CD4-positive, alpha-beta T cell (primary cell): ENCODE measurements at regions not wholly inside any gene's neighbourhood (a gene's known extent, or its start where the extent isn't known, plus 50 kb on each side); places are given as distances from the start of the nearest gene placed in this dataset.

Experiments
- ATAC-seq: fragments of 200-7000 bp; cut with Tn5 transposase; one replicate; pipeline ENCODE4 v1.10.0; 2022; ENCODE audit warnings: mild to moderate bottlenecking; ENCODE audit not compliant: poor library complexity
- CTCF ChIA-PET: fragments of 350-600 bp; sonication (Branson Sonifier 250); formaldehyde crosslinking; loops from one replicate; lab custom pipeline; 2021; ENCODE audit warnings: antibody characterized with exemption, inconsistent platforms; lab: Charles Lee
- POLR2A ChIA-PET: fragments of 350-600 bp; sonication (Branson Sonifier 250); formaldehyde crosslinking; loops from one replicate; lab custom pipeline; 2021; ENCODE audit warnings: antibody characterized with exemption, inconsistent platforms; lab: Charles Lee
- DNase-seq, 14 experiments: peaks; one replicate each; pipeline ENCODE4 v3.0.0-alpha.2; 2013 to 2020; ENCODE audit warnings: mixed read lengths in 2 of 14
- H3K27ac ChIP-seq, 2 donors: one replicate each; pipeline versions ENCODE4 v1.5.1 to v1.7.0; 2013; ENCODE audit warnings: low read length in 2 of 2, low read depth in 1 of 2, mild to moderate bottlenecking in 1 of 2
- H3K27me3 ChIP-seq, 2 experiments: 1 replicate in 1 of 2; 2 replicates in 1 of 2; pipeline versions ENCODE4 v1.6.1 to v1.7.0; 2013; ENCODE audit warnings: low read length in 2 of 2, control low read depth in 1 of 2, mild to moderate bottlenecking in 1 of 2, moderate library complexity in 1 of 2; ENCODE audit not compliant: insufficient read depth in 2 of 2, control insufficient read depth in 1 of 2
- H3K36me3 ChIP-seq: one replicate; pipeline ENCODE4 v1.6.1; 2013; ENCODE audit warnings: low read length, control low read depth; ENCODE audit not compliant: insufficient read depth
- H3K4me1 ChIP-seq: one replicate; pipeline ENCODE4 v1.6.1; 2013; ENCODE audit warnings: low read length, control low read depth; ENCODE audit not compliant: insufficient read depth
- H3K4me3 ChIP-seq: one replicate; pipeline ENCODE4 v1.5.1; 2013; ENCODE audit warnings: mild to moderate bottlenecking, low read length, moderate library complexity
- H3K9me3 ChIP-seq, 2 experiments: 1 replicate in 1 of 2; 2 replicates in 1 of 2; pipeline versions ENCODE4 v1.6.1 to v1.7.0; 2013; ENCODE audit warnings: low read length in 2 of 2, mild to moderate bottlenecking in 2 of 2, control low read depth in 1 of 2, moderate library complexity in 1 of 2; ENCODE audit not compliant: control insufficient read depth in 1 of 2, insufficient read depth in 1 of 2
- H3K27ac Mint-ChIP-seq: one replicate; pipeline ENCODE4 v1.8.0; 2020; ENCODE audit warnings: mixed read lengths
- H3K27me3 Mint-ChIP-seq: one replicate; pipeline ENCODE4 v1.8.0; 2021; ENCODE audit warnings: mixed read lengths
- H3K36me3 Mint-ChIP-seq: one replicate; pipeline ENCODE4 v1.8.0; 2021; ENCODE audit warnings: low read depth, mixed read lengths
- H3K4me1 Mint-ChIP-seq: one replicate; pipeline ENCODE4 v1.8.0; 2021; ENCODE audit warnings: low read depth, mixed read lengths
- H3K4me3 Mint-ChIP-seq: one replicate; pipeline ENCODE4 v1.8.0; 2020; ENCODE audit warnings: mild to moderate bottlenecking, mixed read lengths
- H3K9me3 Mint-ChIP-seq: one replicate; pipeline ENCODE4 v1.8.0; 2020; ENCODE audit warnings: mixed read lengths
- intact Hi-C, 2 experiments: fragments of 100-400 bp; cut with DNase I in 1 of 2; cut with micrococcal nuclease in 1 of 2; formaldehyde crosslinking; loops; one replicate each; pipeline versions ENCODE4 v1.15.1 to v1.9.0; 2023 to 2025; cut with DNase I, micrococcal nuclease
- TF ChIP-seq, protein P1 (sequence below): fragments of 200-600 bp; IDR thresholded peaks from one replicate; pipeline ENCODE4 v1.8.0; 2022; ENCODE audit warnings: antibody characterized with exemption, mild to moderate bottlenecking

DNA sequence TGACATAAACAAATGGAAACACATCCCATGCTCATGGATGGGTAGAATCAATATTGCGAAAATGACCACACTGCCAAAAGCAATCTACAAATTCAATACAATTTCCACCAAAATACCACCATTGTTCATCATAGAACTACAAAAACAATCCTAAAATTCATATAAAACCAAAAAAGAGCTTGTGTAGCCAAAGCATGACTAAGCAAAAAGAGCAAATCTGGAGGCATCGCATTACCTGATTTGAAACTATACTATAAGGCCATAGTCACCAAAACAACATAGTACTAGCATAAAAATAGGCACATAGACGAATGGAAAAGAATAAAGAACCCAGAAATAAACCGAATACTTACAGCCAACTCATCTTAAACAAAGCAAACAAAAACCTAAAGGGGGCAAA, 342.8 kb upstream of the AGA start:
- no peak overlapping the region for H3K4me3 ChIP-seq
- TF ChIP-seq, protein P1, sequence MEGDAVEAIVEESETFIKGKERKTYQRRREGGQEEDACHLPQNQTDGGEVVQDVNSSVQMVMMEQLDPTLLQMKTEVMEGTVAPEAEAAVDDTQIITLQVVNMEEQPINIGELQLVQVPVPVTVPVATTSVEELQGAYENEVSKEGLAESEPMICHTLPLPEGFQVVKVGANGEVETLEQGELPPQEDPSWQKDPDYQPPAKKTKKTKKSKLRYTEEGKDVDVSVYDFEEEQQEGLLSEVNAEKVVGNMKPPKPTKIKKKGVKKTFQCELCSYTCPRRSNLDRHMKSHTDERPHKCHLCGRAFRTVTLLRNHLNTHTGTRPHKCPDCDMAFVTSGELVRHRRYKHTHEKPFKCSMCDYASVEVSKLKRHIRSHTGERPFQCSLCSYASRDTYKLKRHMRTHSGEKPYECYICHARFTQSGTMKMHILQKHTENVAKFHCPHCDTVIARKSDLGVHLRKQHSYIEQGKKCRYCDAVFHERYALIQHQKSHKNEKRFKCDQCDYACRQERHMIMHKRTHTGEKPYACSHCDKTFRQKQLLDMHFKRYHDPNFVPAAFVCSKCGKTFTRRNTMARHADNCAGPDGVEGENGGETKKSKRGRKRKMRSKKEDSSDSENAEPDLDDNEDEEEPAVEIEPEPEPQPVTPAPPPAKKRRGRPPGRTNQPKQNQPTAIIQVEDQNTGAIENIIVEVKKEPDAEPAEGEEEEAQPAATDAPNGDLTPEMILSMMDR = no peak
- no peaks in the 10 kb centered on the region for H3K36me3 Mint-ChIP-seq
- H3K4me1 ChIP-seq = no peaks in the 10 kb centered on the region
- no peaks in the 10 kb centered on the region for H3K27me3 ChIP-seq
- H3K36me3 ChIP-seq = no peaks in the 10 kb centered on the region
- H3K4me3 Mint-ChIP-seq = no peak overlapping the region
- no peaks in the 10 kb centered on the region for H3K9me3 Mint-ChIP-seq
- no peak for ATAC-seq
- intact Hi-C loops = no loop called here
- POLR2A ChIA-PET = no interaction called here
- no peaks in the 10 kb centered on the region for H3K27me3 Mint-ChIP-seq
- CTCF ChIA-PET = no interaction called here
- H3K9me3 ChIP-seq = peaks cover 0 to 9% of the 10 kb centered on the region in 2 experiments
- no peak overlapping the region for H3K27ac ChIP-seq
- no peaks in the 10 kb centered on the region for H3K4me1 Mint-ChIP-seq
- no peak for DNase-seq
- H3K27ac Mint-ChIP-seq = no peak overlapping the region

DNA sequence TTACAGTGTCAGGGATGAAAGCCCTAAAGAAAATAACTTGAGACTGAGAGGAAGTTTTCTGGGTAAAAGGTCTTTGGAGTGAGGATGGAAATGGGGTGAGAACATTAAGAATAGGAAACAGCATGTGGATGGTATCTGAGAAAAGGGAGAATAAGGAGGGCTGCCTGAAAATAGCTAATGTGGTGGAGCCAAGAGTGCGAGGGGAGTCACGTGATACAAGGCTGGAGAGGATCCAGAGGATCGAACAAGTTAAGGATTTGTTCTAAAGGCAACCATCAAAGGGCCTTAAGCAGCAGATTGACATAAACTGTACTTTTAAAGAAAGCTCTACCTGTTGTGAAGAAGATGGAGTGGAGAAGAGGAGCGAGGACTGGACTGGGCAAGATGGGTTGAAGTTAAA, 347.4 kb upstream of the AGA start:
- Mint-ChIP-seq H3K4me1 (no peaks in the 10 kb centered on the region), H3K36me3 (no peaks in the 10 kb centered on the region), H3K27me3 (no peaks in the 10 kb centered on the region), H3K4me3 (no peak overlapping the region), H3K27ac (no peak overlapping the region), H3K9me3 (no peaks in the 10 kb centered on the region)
- no peaks in the 10 kb centered on the region for H3K9me3 ChIP-seq
- TF ChIP-seq, protein P1 = no peak
- ATAC-seq (no peak), DNase-seq (no peak)
- no peak overlapping the region for H3K4me3 ChIP-seq
- intact Hi-C loops = no loop called here
- no peaks in the 10 kb centered on the region for H3K27me3 ChIP-seq
- no peak overlapping the region for H3K27ac ChIP-seq
- CTCF ChIA-PET = no interaction called here
- POLR2A ChIA-PET = no interaction called here
- H3K36me3 ChIP-seq = no peaks in the 10 kb centered on the region
- H3K4me1 ChIP-seq = no peaks in the 10 kb centered on the region

DNA sequence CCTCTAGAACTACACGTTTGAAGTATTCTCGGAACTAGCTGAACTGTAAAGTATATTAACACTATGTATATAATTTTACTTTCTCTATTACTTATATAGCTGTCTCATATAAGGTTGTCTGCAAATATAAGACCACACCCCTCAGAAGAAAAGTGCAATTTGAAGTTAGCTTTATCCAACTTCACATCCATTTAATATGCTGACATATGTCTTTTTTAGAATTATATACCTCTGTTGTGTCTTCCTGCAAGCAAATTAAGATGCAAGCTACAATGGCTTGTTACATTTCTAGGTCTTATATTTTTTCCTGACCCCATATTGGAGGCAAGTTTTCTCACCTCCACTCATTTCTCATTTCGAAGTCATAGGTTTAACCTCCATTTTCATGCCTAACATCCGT, 349.0 kb upstream of the AGA start:
- Histone ChIP-seq H3K27me3 (no peaks in the 10 kb centered on the region), H3K27ac (no peak overlapping the region), H3K4me1 (no peaks in the 10 kb centered on the region), H3K4me3 (no peak overlapping the region), H3K9me3 (peaks cover 0 to 3% of the 10 kb centered on the region in 2 experiments), H3K36me3 (no peaks in the 10 kb centered on the region)
- H3K36me3 Mint-ChIP-seq = no peaks in the 10 kb centered on the region
- H3K27me3 Mint-ChIP-seq = no peaks in the 10 kb centered on the region
- no peak overlapping the region for H3K27ac Mint-ChIP-seq
- no peak for ATAC-seq
- ChIA-PET POLR2A (no interaction called here), CTCF (no interaction called here)
- H3K4me3 Mint-ChIP-seq = no peak overlapping the region
- intact Hi-C loops = no loop called here
- H3K9me3 Mint-ChIP-seq = no peaks in the 10 kb centered on the region
- no peak for DNase-seq
- no peaks in the 10 kb centered on the region for H3K4me1 Mint-ChIP-seq
- TF ChIP-seq, protein P1 = no peak
